Upper lobe of left lung (tissue), 4 donors: ENCODE measurements at regions not wholly inside any gene's neighbourhood (a gene's known extent, or its start where the extent isn't known, plus 50 kb on each side); places are given as distances from the start of the nearest gene placed in this dataset.

Source experiments
- POLR2A ChIP-seq, 4 donors: fragments of 450-650 bp; IDR thresholded peaks; one replicate each; pipeline ENCODE4 v1.5.1; 2016 to 2017; ENCODE audit warnings: antibody characterized with exemption in 4 of 4, mild to moderate bottlenecking in 2 of 4
- TF ChIP-seq, protein P1 (sequence below), 6 experiments: fragments of 450-650 bp in 4 of 6; fragments of 200-600 bp in 2 of 6; sonication (generic) in 2 of 6; IDR thresholded peaks; one replicate each; pipeline ENCODE4 v1.5.1; 2016 to 2019; ENCODE audit warnings: antibody characterized with exemption in 6 of 6

DNA sequence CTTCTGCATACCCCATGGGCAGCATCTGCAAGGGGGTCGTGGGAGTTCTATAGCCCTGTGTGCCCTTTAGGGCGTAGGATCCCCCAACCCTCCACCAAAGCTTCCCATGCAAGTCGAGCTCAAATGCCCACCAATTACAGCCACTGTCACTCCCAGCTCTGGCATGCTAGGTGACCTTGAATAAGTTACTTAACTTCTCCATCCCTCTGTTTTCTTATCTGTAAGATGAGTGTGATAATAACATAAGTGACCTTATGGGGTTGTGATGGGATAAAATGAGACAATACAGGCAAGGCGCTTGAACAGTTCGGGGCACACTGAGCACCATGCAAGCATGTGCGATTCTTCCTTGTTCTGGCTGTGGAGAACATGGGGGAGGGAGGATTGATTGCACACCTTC is 74.8 kb upstream of the POMGNT2 start:
- TF ChIP-seq, protein P1, sequence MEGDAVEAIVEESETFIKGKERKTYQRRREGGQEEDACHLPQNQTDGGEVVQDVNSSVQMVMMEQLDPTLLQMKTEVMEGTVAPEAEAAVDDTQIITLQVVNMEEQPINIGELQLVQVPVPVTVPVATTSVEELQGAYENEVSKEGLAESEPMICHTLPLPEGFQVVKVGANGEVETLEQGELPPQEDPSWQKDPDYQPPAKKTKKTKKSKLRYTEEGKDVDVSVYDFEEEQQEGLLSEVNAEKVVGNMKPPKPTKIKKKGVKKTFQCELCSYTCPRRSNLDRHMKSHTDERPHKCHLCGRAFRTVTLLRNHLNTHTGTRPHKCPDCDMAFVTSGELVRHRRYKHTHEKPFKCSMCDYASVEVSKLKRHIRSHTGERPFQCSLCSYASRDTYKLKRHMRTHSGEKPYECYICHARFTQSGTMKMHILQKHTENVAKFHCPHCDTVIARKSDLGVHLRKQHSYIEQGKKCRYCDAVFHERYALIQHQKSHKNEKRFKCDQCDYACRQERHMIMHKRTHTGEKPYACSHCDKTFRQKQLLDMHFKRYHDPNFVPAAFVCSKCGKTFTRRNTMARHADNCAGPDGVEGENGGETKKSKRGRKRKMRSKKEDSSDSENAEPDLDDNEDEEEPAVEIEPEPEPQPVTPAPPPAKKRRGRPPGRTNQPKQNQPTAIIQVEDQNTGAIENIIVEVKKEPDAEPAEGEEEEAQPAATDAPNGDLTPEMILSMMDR (IDR thresholded peaks at IDR 0.05) = no peak
- no peak for TF ChIP-seq POLR2A (IDR thresholded peaks at IDR 0.05)
